DND-41 (cell line): ENCODE measurements at regions not wholly inside any gene's neighbourhood (a gene's known extent, or its start where the extent isn't known, plus 50 kb on each side); places are given as distances from the start of the nearest gene placed in this dataset.

ENCODE experiments used
- CTCF ChIP-seq: IDR thresholded peaks from 2 replicates; pipeline ENCODE4 v1.5.1; 2012; ENCODE audit warnings: borderline replicate concordance, low read length, moderate library complexity, mild to moderate bottlenecking; ENCODE audit not compliant: poor library complexity, severe bottlenecking; ENCODE audit errors: extremely low read depth
- EZH2 ChIP-seq: IDR thresholded peaks from 3 replicates; pipeline ENCODE4 v1.6.1; 2012; ENCODE audit warnings: borderline replicate concordance, low read depth, mild to moderate bottlenecking, moderate library complexity, low read length, inconsistent platforms; ENCODE audit not compliant: severe bottlenecking

DNA sequence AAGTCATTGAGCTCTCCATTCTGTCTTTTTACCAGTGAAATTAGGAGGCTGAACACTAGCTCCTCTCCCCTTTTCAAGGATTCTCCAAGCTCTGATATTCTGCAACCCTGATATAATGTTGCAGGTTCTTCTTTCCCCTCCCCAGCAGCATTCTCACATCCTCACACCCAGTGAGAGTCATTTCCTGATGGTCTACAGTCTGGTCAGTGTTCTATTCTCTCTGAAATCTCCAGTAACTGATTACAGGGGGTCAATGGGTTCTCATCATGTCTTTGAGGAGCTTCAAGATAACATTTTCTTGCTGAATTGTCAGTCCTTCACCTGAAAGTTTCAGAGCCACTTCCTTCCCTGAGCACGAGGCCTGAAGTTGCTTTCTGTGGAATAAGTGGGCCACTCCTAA is 299.4 kb downstream of the PTEN start:
- TF ChIP-seq EZH2 = no peak
- TF ChIP-seq CTCF = no peak
